Esophagus squamous epithelium (tissue), 5 donors: ENCODE measurements at regions not wholly inside any gene's neighbourhood (a gene's known extent, or its start where the extent isn't known, plus 50 kb on each side); places are given as distances from the start of the nearest gene placed in this dataset.
"Not testable (repeated sequence)": the region's sequence is repeated elsewhere in the genome, so short reads cannot be mapped to it uniquely, and the experiment has no call there.

Experiments used
- DNase-seq: peaks from one replicate; lab custom pipeline; 2025; lab: John Stamatoyannopoulos, UW
- H3K27ac ChIP-seq, 4 donors: fragments of 200-600 bp; sonication (generic); one replicate each; pipeline ENCODE4 v1.5.1; 2016 to 2019; ENCODE audit warnings: mild to moderate bottlenecking in 1 of 4
- H3K27me3 ChIP-seq, 4 donors: fragments of 200-600 bp; sonication (generic); 1 replicate in 3 of 4; 2 replicates in 1 of 4; pipeline versions ENCODE4 v1.5.1 to v1.6.0; 2017 to 2021; ENCODE audit warnings: antibody characterized with exemption in 1 of 4
- H3K36me3 ChIP-seq, 3 donors: fragments of 200-600 bp; sonication (generic); one replicate each; pipeline ENCODE4 v1.5.1; 2016 to 2019
- H3K4me1 ChIP-seq, 3 donors: fragments of 200-600 bp; sonication (generic); one replicate each; pipeline ENCODE4 v1.5.1; 2017 to 2019
- H3K4me3 ChIP-seq, 4 donors: fragments of 200-600 bp; sonication (generic); 1 replicate in 3 of 4; 2 replicates in 1 of 4; pipeline ENCODE4 v1.5.1; 2016 to 2019; ENCODE audit warnings: mild to moderate bottlenecking in 2 of 4, moderate library complexity in 1 of 4
- H3K9me3 ChIP-seq, 3 donors: fragments of 200-600 bp; sonication (generic); one replicate each; pipeline ENCODE4 v1.5.1; 2016 to 2019
- POLR2A ChIP-seq, 4 donors: fragments of 450-650 bp; IDR thresholded peaks; one replicate each; pipeline ENCODE4 v1.6.1; 2017; ENCODE audit warnings: antibody characterized with exemption in 4 of 4, mild to moderate bottlenecking in 4 of 4, moderate library complexity in 3 of 4
- WGBS, 2 donors: methylation state at CpG; one replicate each; pipeline ENCODE4 v1.1.5; 2018; 5-methylcytosine and 5-hydroxymethylcytosine counted together
- intact Hi-C: fragments of 100-400 bp; cut with DNase I; formaldehyde crosslinking; loops from one replicate; pipeline ENCODE4 v1.15.0; 2022
- TF ChIP-seq, protein P1 (sequence below), 6 experiments: fragments of 450-650 bp in 4 of 6; fragments of 200-600 bp in 2 of 6; sonication (generic) in 2 of 6; IDR thresholded peaks; one replicate each; pipeline ENCODE4 v1.5.1; 2016 to 2019; ENCODE audit warnings: antibody characterized with exemption in 6 of 6, mild to moderate bottlenecking in 4 of 6, moderate library complexity in 4 of 6
- donor health status: DM: yes; HTN: yes; CAD: no.

- no peaks in the 10 kb centered on the region for H3K4me1 ChIP-seq
- DNase-seq: no peak
- WGBS, 2 donors: 47% methylated on average over 3 of the region's 7 CpGs; no CpG with 5 or more reads in 1 of the 2 donors
- H3K27me3 ChIP-seq: no peaks in the 10 kb centered on the region
- intact Hi-C loops: no loop called here
- H3K36me3 ChIP-seq: no peaks in the 10 kb centered on the region
- H3K9me3 ChIP-seq: peaks cover 0 to 34% (median 0%) of the 10 kb centered on the region in 3 donors
- H3K27ac ChIP-seq: no peak overlapping the region
- no peak overlapping the region for H3K4me3 ChIP-seq
- no peak for TF ChIP-seq POLR2A (IDR thresholded peaks at IDR 0.05)
- TF ChIP-seq, protein P1, sequence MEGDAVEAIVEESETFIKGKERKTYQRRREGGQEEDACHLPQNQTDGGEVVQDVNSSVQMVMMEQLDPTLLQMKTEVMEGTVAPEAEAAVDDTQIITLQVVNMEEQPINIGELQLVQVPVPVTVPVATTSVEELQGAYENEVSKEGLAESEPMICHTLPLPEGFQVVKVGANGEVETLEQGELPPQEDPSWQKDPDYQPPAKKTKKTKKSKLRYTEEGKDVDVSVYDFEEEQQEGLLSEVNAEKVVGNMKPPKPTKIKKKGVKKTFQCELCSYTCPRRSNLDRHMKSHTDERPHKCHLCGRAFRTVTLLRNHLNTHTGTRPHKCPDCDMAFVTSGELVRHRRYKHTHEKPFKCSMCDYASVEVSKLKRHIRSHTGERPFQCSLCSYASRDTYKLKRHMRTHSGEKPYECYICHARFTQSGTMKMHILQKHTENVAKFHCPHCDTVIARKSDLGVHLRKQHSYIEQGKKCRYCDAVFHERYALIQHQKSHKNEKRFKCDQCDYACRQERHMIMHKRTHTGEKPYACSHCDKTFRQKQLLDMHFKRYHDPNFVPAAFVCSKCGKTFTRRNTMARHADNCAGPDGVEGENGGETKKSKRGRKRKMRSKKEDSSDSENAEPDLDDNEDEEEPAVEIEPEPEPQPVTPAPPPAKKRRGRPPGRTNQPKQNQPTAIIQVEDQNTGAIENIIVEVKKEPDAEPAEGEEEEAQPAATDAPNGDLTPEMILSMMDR (IDR thresholded peaks at IDR 0.05): no peak
Observed at GRCh38 chr19:28632371-28633080, 580.4 kb downstream of the UQCRFS1 start.

DNA sequence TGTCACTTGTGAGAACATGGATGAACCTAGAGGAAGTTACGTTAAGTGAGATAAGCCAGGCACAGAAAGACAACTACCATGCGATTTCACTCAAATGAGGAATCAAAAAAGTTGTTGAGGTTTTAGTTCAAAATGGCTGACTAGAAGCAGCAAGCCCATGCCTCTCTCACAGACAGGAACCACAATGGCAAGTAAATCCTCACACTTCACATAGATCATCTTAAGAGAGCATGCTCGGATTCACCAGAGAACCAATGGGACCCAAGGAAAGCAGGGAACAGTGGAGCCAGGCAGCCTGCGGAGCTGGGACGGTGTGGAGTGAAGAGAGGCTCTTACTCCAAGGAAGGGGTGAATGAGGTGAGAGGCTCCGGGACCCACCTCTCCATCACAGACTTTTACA, 581.0 kb downstream of the UQCRFS1 start:
- intact Hi-C loops: no loop called here
- Histone ChIP-seq H3K27ac (no peak overlapping the region), H3K36me3 (no peaks in the 10 kb centered on the region), H3K27me3 (no peaks in the 10 kb centered on the region), H3K4me1 (no peaks in the 10 kb centered on the region), H3K4me3 (no peak overlapping the region), H3K9me3 (peaks cover 0 to 36% (median 0%) of the 10 kb centered on the region in 3 donors)
- 75 to 79% methylated on average over 6 of the region's 6 CpGs for WGBS, 2 donors
- no peak for TF ChIP-seq POLR2A (IDR thresholded peaks at IDR 0.05)
- TF ChIP-seq, protein P1 (IDR thresholded peaks at IDR 0.05): no peak
- no peak for DNase-seq

GRCh38 chr19:28627669-28628068, 585.3 kb downstream of the UQCRFS1 start:
- no peak overlapping the region for H3K27ac ChIP-seq
- no peaks in the 10 kb centered on the region for H3K27me3 ChIP-seq
- no peaks in the 10 kb centered on the region for H3K4me1 ChIP-seq
- H3K36me3 ChIP-seq: no peaks in the 10 kb centered on the region
- intact Hi-C loops: no loop called here
- H3K4me3 ChIP-seq: no peak overlapping the region
- no peak for TF ChIP-seq POLR2A (IDR thresholded peaks at IDR 0.05)
- TF ChIP-seq, protein P1 (IDR thresholded peaks at IDR 0.05): no peak
- no peak for DNase-seq
- H3K9me3 ChIP-seq: peaks cover 0 to 15% (median 0%) of the 10 kb centered on the region in 3 donors
- WGBS, 2 donors: 64 to 81% methylated on average over 1 of the region's 1 CpG

DNA sequence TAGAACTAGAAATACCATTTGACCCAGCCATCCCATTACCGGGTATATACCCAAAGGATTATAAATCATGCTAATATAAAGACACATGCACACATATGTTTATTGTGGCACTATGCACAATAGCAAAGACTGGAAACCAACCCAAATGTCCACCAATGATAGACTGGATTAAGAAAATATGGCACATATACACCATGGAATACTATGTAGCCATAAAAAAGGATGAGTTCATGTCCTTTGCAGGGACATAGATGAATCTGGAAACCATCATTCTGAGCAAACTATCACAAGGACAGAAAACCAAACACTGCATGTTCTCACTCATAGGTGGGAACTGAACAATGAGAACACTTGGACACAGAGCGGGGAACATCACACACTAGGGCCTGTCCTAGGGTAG, 586.5 kb downstream of the UQCRFS1 start:
- WGBS, 2 donors: 83 to 88% methylated on average over 2 of the region's 2 CpGs
- H3K4me1 ChIP-seq, DNase-seq, intact Hi-C loops, H3K9me3 ChIP-seq, H3K36me3 ChIP-seq, H3K27me3 ChIP-seq, H3K4me3 ChIP-seq, H3K27ac ChIP-seq: not testable (repeated sequence)

DNA sequence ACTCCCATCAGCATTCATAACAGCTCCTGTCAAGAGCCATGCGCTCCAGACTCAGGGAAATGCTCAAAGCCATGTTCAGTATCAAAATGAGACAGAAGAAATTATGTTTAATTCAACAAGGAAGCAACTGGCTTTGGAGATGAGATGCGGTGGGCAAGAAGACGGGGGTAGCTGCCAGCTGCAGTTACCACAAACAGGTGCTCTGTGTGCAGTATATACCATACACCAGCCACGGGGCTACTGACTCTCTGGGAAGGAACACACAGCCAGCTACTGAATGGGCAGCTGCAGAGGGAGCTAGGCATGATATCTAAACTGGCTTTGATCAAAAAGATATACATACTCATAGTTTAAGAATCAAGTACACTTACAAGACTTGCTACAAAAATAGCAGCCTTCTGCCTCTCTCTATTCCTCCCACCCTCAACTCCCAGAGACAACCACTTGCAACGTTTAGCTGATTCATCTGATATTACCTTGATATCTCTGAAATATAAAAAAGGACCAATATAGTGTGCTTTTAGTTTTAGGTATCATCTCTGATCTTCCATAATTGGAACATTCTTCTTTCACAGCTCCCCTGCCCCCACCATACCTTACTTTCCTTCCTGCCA, 593.0 kb downstream of the UQCRFS1 start:
- WGBS, 2 donors: 40 to 64% methylated on average over 4 to 5 of the region's 5 CpGs
- Histone ChIP-seq H3K27ac (no peak overlapping the region), H3K4me3 (no peak overlapping the region), H3K36me3 (no peaks in the 10 kb centered on the region), H3K9me3 (peaks cover 0 to 22% (median 19%) of the 10 kb centered on the region in 3 donors), H3K27me3 (no peaks in the 10 kb centered on the region), H3K4me1 (no peaks in the 10 kb centered on the region)
- TF ChIP-seq POLR2A (IDR thresholded peaks at IDR 0.05): no peak
- TF ChIP-seq, protein P1 (IDR thresholded peaks at IDR 0.05): no peak
- intact Hi-C loops: no loop called here
- DNase-seq: no peak
